ENCODE measurements at regions not wholly inside any gene's neighbourhood (a gene's known extent, or its start where the extent isn't known, plus 50 kb on each side); places are given as distances from the start of the nearest gene placed in this dataset.

DNA sequence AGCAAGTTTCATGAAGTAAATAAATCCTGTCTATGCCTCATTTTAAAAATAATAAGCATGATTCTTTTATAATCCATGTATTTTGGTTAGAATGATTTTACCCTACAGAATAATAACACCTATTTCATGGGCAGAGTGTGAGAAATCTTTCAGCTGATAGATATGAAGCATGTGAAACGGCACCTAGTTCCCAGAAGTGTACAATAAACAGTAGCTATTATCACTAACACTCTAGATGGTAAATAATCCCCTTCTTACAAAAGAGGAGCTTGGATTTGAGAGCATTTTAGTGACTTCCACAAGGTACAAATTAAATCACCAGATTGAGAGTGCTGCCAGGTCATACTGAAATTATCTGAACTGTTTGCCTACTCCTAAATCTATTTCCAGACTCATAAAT is 95.3 kb upstream of the NRIP1 start:
- TF ChIP-seq POLR2A (IDR thresholded peaks at IDR 0.05; ENCODE audit: low read length) (no peak), GATA1 (IDR thresholded peaks at IDR 0.05; ENCODE audit: low read depth, low read length) (no peak)

All from erythroblast (primary cell).